Upper lobe of left lung (tissue), 6 donors: ENCODE measurements at regions not wholly inside any gene's neighbourhood (a gene's known extent, or its start where the extent isn't known, plus 50 kb on each side); places are given as distances from the start of the nearest gene placed in this dataset.

Source experiments
- ATAC-seq, 2 donors: fragments of 200-7000 bp; cut with Tn5 transposase; one replicate each; pipeline ENCODE4 v1.9.1; 2022; ENCODE audit warnings: mild to moderate bottlenecking in 2 of 2, moderate library complexity in 2 of 2; ENCODE audit not compliant: low FRiP score in 2 of 2
- DNase-seq, 2 donors: peaks; one replicate each; pipeline ENCODE4 v3.0.0-alpha.2; 2019 to 2020
- H3K27ac ChIP-seq, 4 donors: fragments of 200-600 bp; sonication (generic); one replicate each; pipeline ENCODE4 v1.5.1; 2016 to 2019
- H3K27me3 ChIP-seq, 4 donors: fragments of 200-600 bp; sonication (generic); one replicate each; pipeline ENCODE4 v1.5.1; 2017 to 2019
- H3K36me3 ChIP-seq, 4 donors: fragments of 200-600 bp; sonication (generic); one replicate each; pipeline ENCODE4 v1.5.1; 2016 to 2019
- H3K4me1 ChIP-seq, 4 donors: fragments of 200-600 bp; sonication (generic); one replicate each; pipeline ENCODE4 v1.5.1; 2018 to 2019
- H3K4me3 ChIP-seq, 4 donors: fragments of 200-600 bp; sonication (generic); one replicate each; pipeline ENCODE4 v1.5.1; 2017 to 2019; ENCODE audit warnings: mild to moderate bottlenecking in 2 of 4, moderate library complexity in 1 of 4
- H3K9me3 ChIP-seq, 4 donors: fragments of 200-600 bp; sonication (generic); one replicate each; pipeline ENCODE4 v1.5.1; 2018 to 2019
- CTCF ChIP-seq, 6 experiments: fragments of 450-650 bp in 4 of 6; fragments of 200-600 bp in 2 of 6; sonication (generic) in 2 of 6; IDR thresholded peaks; one replicate each; pipeline ENCODE4 v1.5.1; 2016 to 2019; ENCODE audit warnings: antibody characterized with exemption in 6 of 6
- EP300 ChIP-seq, 4 donors: sonication (generic); formaldehyde crosslinking; IDR thresholded peaks; one replicate each; pipeline ENCODE4 v1.5.1; 2017; ENCODE audit warnings: antibody characterized with exemption in 4 of 4, control low read depth in 2 of 4
- POLR2A ChIP-seq, 4 donors: fragments of 450-650 bp; IDR thresholded peaks; one replicate each; pipeline ENCODE4 v1.5.1; 2016 to 2017; ENCODE audit warnings: antibody characterized with exemption in 4 of 4, mild to moderate bottlenecking in 2 of 4
- POLR2AphosphoS5 ChIP-seq, 2 donors: sonication (generic); formaldehyde crosslinking; IDR thresholded peaks; one replicate each; pipeline ENCODE4 v1.5.1; 2017; ENCODE audit warnings: antibody characterized with exemption in 2 of 2
- WGBS, 2 donors: methylation state at CpG; one replicate each; pipeline ENCODE4 v1.1.5; 2017 to 2018; 5-methylcytosine and 5-hydroxymethylcytosine counted together
- donor health status: DM: no; HTN: no; CAD: no; lungs with moderate emphysema.
- donor health status: DM: no; HTN: yes; CAD: no; lungs with severe emphysema.

GRCh38 chr3:80701349-80701748 lies 933.6 kb upstream of the ROBO1 start:
- H3K9me3 ChIP-seq: peaks cover 0 to 9% (median 6%) of the 10 kb centered on the region in 4 donors
- no peaks in the 10 kb centered on the region for H3K27me3 ChIP-seq
- H3K4me3 ChIP-seq: no peak overlapping the region
- H3K36me3 ChIP-seq: no peaks in the 10 kb centered on the region
- no peak for TF ChIP-seq POLR2A (IDR thresholded peaks at IDR 0.05)
- TF ChIP-seq POLR2AphosphoS5 (IDR thresholded peaks at IDR 0.05): no peak
- TF ChIP-seq CTCF (IDR thresholded peaks at IDR 0.05): no peak
- TF ChIP-seq EP300 (IDR thresholded peaks at IDR 0.05): no peak
- ATAC-seq (no peak), DNase-seq (no peak)
- WGBS, 2 donors: 70 to 87% methylated on average over 1 of the region's 1 CpG
- no peak overlapping the region for H3K27ac ChIP-seq
- no peaks in the 10 kb centered on the region for H3K4me1 ChIP-seq

- WGBS, 2 donors: 82 to 86% methylated on average over 2 of the region's 2 CpGs
- no peaks in the 10 kb centered on the region for H3K4me1 ChIP-seq
- DNase-seq: no peak
- H3K36me3 ChIP-seq: no peaks in the 10 kb centered on the region
- no peaks in the 10 kb centered on the region for H3K9me3 ChIP-seq
- H3K27ac ChIP-seq: no peak overlapping the region
- H3K27me3 ChIP-seq: no peaks in the 10 kb centered on the region
- ATAC-seq: no peak
- H3K4me3 ChIP-seq: no peak overlapping the region
- TF ChIP-seq POLR2A (IDR thresholded peaks at IDR 0.05) (no peak), EP300 (IDR thresholded peaks at IDR 0.05) (no peak), POLR2AphosphoS5 (IDR thresholded peaks at IDR 0.05) (no peak), CTCF (IDR thresholded peaks at IDR 0.05) (no peak)
These were observed 929.5 kb upstream of the ROBO1 start for GRCh38 chr3:80697291-80697690.

GRCh38 chr3:80696280-80696679 lies 928.5 kb upstream of the ROBO1 start:
- DNase-seq (no peak), ATAC-seq (no peak)
- 51 to 60% methylated on average over 2 of the region's 2 CpGs for WGBS, 2 donors

GRCh38 chr3:80688814-80689213 lies 921.0 kb upstream of the ROBO1 start:
- Histone ChIP-seq H3K36me3 (no peaks in the 10 kb centered on the region), H3K9me3 (no peaks in the 10 kb centered on the region), H3K27ac (no peak overlapping the region), H3K4me1 (no peaks in the 10 kb centered on the region), H3K4me3 (no peak overlapping the region), H3K27me3 (no peaks in the 10 kb centered on the region)
- TF ChIP-seq POLR2A (IDR thresholded peaks at IDR 0.05) (no peak), POLR2AphosphoS5 (IDR thresholded peaks at IDR 0.05) (no peak), CTCF (IDR thresholded peaks at IDR 0.05) (no peak), EP300 (IDR thresholded peaks at IDR 0.05) (no peak)
- 1 to 2% methylated on average over 2 of the region's 2 CpGs for WGBS, 2 donors
- DNase-seq (no peak), ATAC-seq (no peak)

More at GRCh38 chr3:80696280-80696679, 928.5 kb upstream of the ROBO1 start:
- Histone ChIP-seq H3K36me3 (no peaks in the 10 kb centered on the region), H3K9me3 (no peaks in the 10 kb centered on the region), H3K4me1 (no peaks in the 10 kb centered on the region), H3K4me3 (no peak overlapping the region), H3K27ac (no peak overlapping the region), H3K27me3 (no peaks in the 10 kb centered on the region)
- no peak for TF ChIP-seq POLR2AphosphoS5 (IDR thresholded peaks at IDR 0.05)
- no peak for TF ChIP-seq POLR2A (IDR thresholded peaks at IDR 0.05)
- no peak for TF ChIP-seq EP300 (IDR thresholded peaks at IDR 0.05)
- TF ChIP-seq CTCF (IDR thresholded peaks at IDR 0.05): no peak

GRCh38 chr3:80682951-80683350 lies 915.2 kb upstream of the ROBO1 start:
- Histone ChIP-seq H3K4me1 (no peaks in the 10 kb centered on the region), H3K27me3 (no peaks in the 10 kb centered on the region), H3K9me3 (no peaks in the 10 kb centered on the region), H3K27ac (no peak overlapping the region), H3K36me3 (no peaks in the 10 kb centered on the region), H3K4me3 (no peak overlapping the region)
- ATAC-seq (no peak), DNase-seq (no peak)
- WGBS, 2 donors: 68 to 69% methylated on average over 1 of the region's 1 CpG
- no peak for TF ChIP-seq POLR2A (IDR thresholded peaks at IDR 0.05)
- no peak for TF ChIP-seq CTCF (IDR thresholded peaks at IDR 0.05)
- TF ChIP-seq POLR2AphosphoS5 (IDR thresholded peaks at IDR 0.05): no peak
- no peak for TF ChIP-seq EP300 (IDR thresholded peaks at IDR 0.05)
